CD4-positive, alpha-beta T cell treated with Interleukin-17A for 1 hour (primary cell): ENCODE measurements at regions not wholly inside any gene's neighbourhood (a gene's known extent, or its start where the extent isn't known, plus 50 kb on each side); places are given as distances from the start of the nearest gene placed in this dataset.
"Not testable (repeated sequence)": the region's sequence is repeated elsewhere in the genome, so short reads cannot be mapped to it uniquely, and the experiment has no call there.

Experiments
- DNase-seq: peaks from one replicate; pipeline ENCODE4 v3.0.0-alpha.2; 2020

- no peak for DNase-seq
These were observed 679.0 kb upstream of the DPPA4 start for GRCh38 chr3:110016235-110016815.

- DNase-seq, result no peak
These were observed 680.0 kb upstream of the DPPA4 start for GRCh38 chr3:110017304-110017703.

DNA sequence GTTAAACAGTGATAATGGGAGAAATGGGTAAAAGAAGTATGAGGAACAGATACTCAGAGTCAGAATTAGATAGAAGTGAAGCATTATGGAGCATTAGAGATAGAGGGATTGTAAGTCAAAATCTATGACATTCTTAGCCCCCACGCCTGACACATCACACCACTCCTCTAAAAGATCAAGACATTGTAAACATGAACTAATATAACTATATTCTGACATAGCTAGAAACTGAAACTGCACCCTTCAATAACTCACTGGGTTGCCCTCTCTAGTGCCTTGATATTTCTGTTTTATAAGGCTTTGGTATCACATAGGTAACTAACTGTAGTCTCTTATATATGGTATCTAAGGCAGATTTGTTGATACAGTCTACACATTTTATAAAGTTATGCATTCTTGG is 684.3 kb upstream of the DPPA4 start:
- no peak for DNase-seq

GRCh38 chr3:110023022-110023421 is 685.7 kb upstream of the DPPA4 start:
- DNase-seq, result not testable (repeated sequence)

DNA sequence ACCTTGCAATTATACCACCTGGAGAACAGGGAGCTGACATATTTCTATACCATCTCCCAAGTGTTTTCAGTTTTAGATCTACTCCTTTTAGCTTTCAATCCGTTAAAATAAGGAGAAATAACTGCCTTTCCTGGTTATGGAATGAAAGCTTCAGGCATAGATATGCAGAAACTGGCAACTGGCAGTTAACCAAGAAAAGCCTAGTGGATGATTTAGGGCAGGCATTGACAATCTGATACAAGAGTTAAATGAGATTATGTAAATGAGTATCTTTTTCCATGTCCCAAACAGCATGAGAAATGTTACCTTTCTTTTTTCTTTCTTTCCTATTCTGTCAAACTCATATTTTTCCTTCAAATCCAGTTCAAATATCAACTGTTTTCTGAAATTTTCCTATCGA is 689.1 kb upstream of the DPPA4 start:
- DNase-seq, result no peak

GRCh38 chr3:110027446-110028080 is 690.2 kb upstream of the DPPA4 start:
- DNase-seq, result no peak

- DNase-seq, result no peak
These were observed 694.6 kb upstream of the DPPA4 start for GRCh38 chr3:110031975-110032374.

GRCh38 chr3:110059431-110059830 is 722.1 kb upstream of the DPPA4 start:
- no peak for DNase-seq

- DNase-seq, result no peak
These were observed 725.4 kb upstream of the DPPA4 start for GRCh38 chr3:110062716-110063115.

DNA sequence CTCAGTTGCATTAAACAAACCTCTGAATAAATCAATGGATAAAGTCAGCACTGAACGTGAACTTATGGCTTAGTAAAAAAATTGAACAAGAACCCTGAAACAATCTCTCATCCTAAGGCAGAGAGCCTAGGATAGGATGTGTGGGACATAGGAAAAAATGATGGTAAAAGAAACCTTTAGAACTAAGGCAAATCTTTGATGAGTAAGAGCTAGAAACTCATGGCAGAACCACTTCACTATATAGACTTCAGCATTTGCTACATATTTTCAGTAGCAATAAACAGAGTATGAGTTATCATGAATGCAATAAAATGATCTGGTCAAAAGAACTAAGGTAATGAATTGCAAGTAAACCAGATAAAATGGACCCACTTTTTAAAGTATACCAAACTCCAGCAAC is 725.8 kb upstream of the DPPA4 start:
- DNase-seq, result no peak

DNA sequence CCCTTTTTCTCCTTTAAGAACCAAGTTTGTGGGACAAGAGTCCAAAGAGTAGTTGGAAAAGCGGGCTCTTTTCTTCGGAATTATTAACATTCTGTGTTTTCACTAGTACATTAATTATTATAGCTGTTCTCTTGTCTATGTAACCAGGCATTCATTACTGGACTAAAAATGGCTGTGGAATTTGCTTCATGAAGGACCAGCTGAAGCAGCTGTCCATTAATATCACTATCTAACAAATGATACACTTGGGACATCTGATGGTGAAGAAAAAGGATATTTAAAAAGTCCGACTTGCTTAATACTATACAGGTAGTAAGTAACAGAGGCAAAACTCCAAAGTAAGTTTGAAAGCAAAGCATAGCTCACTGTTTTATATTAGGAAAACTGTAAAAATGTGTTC is 728.9 kb upstream of the DPPA4 start:
- no peak for DNase-seq

DNA sequence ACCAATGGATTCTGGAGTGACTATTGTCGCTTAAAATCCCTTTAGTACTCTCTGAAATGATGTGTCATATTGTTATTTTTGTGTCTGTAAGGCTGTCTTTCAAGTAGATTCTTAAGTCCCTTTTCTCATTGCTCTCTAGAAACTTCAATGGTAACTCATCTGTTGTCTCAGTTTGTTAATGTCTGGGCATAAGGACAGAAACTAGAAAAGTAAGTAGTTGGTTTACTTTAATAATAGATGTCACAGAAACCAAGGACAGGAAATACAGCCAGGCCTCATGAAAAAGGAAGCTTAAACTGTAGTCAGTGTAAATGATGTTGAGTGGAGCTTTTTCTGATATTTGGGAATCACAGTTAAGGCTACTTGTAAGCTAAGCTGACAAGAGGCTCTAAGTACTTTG is 730.2 kb upstream of the DPPA4 start:
- no peak for DNase-seq

DNA sequence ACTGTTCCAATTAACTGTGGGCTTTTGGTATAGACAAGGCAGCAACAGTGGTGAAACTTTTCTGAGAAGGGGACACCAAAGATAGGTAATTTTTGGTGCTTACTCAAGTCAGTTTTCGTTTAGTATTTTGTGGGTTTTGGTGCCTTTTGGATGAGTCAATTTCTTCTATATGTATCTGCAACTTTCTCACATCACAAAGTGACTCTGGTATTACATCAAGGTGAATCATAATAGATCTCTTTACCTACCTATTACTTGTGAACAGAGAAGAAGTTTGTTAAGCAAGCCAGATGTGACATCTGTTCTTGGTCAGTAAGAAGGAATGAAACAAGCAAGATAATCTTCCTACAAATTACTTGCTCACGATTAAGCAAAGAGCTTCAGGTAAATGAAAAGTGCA is 732.4 kb upstream of the DPPA4 start:
- no peak for DNase-seq

DNA sequence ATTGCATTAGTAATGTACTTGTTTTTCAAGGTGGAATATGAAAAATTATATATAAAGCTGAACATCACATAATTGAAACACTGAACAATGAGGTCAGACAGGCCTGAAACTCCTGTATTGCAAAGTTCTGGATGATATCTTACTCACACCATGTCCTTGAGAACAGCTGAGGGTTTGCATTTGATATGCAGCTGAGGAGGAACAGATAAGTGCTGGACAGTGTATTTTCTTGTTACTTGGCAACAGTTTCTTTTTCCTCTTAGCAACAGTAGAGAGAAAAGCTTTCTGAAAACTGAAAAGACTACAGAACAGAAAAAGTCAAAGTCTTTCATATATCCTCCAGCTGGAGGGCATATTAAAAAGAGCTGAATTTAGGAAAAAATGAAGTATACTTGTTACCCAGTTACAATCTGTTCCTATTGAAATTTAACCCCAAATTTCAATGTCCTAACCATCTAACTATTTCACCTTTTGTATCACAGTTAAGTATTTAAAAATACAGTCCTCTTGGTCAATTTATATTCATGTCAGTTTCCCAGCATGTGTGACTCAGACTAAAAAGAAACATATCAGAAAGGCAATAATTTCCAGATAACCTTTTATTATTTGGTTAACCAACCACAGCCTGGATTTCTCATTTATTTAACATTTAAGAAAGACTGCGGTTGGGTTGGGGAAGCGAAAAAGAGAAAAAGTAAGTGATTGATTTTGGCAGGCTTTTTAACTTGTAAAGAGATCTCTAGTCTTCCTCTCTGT is 733.0 kb upstream of the DPPA4 start:
- DNase-seq, result no peak

DNA sequence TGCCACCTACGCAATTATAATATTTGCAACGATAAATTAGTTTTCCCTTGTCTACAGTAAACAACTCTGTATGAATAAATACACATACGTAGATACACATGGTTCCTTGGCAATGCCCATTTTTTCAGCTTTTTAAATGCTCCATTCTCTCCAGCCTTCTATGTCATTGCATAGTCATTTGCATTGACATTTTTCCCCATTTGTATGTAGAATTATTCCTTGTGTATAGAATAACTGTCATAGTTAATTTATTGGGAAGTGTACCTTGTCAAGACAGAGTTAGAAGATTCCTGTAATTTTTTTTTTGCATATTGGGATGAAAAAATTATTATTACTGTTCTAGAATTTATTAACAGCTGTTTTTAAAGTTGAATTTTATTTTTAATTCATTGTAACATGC is 736.7 kb upstream of the DPPA4 start:
- no peak for DNase-seq

DNA sequence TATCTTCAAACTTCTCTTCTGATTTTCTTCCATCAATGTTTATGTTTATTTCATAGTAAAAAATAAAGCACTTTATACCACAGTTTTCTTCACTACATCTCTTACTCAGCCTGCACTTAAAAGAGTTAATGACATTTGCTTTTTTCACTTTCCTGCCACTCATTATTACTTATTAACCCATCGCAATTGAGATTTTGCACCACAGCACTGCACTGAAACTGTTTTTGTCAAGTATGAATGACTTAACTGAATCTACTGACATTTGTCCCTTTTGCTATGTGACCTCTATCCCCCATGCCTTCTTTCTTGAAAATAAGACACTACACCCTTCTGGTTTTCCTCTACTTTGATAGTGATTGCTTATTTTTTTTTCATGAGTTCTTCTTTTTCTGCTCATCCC is 739.7 kb upstream of the DPPA4 start:
- DNase-seq, result no peak

- no peak for DNase-seq
These were observed 756.1 kb upstream of the DPPA4 start for GRCh38 chr3:110093411-110093810.

DNA sequence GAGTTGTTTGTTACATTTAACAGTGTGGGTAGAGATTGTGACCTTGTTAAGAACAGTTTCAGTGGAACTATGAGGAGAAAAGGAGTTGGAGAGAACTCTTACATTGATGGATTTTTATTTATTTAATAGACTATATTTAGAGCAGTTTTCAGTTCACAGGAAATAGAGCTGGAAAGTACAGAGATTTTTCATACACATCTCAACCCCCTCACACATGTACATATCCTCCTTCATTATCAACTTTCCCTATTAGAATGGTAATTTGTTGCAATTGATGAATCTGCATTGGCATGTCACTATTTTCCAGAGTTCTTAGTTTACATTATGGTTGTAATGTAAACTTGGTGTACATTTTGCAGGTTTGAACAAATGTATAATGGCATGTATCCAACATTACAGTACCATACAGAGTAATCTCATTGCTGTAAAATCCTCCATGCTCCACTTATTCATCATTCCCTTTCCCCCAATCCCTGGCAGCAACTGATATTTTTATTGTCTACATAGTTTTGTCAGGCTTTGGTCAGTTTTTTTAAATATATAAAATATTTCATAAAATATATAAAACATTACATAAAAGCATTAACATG is 756.6 kb upstream of the DPPA4 start:
- no peak for DNase-seq

- no peak for DNase-seq
These were observed 762.4 kb upstream of the DPPA4 start for GRCh38 chr3:110099711-110100110.

- DNase-seq, result no peak
These were observed 764.0 kb upstream of the DPPA4 start for GRCh38 chr3:110101361-110101760.

GRCh38 chr3:110106805-110107204 is 769.5 kb upstream of the DPPA4 start:
- DNase-seq, result no peak

- no peak for DNase-seq
These were observed 786.6 kb upstream of the DPPA4 start for GRCh38 chr3:110123946-110124345.

- no peak for DNase-seq
These were observed 788.7 kb upstream of the DPPA4 start for GRCh38 chr3:110126065-110126464.

DNA sequence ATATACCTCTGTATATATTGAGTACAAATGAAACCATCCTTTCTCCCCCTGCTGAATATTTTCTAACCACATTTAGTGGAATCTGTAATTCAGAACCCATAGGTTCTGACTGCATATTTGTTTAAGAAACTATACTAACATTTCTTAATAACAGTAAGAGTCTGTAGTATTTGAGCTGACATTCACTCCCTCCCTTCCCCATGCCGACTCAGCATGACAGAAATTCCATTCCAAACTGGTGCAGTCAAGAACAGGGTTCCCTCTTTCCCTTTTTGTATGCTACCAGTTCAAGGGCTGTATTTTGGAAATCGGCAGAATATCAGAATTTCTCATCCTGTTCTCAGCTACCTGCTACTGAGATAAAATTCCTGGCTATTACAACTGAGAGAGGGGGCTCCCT is 796.6 kb upstream of the DPPA4 start:
- DNase-seq, result no peak
